Heart right ventricle (tissue), 16 donors: ENCODE measurements at regions not wholly inside any gene's neighbourhood (a gene's known extent, or its start where the extent isn't known, plus 50 kb on each side); places are given as distances from the start of the nearest gene placed in this dataset.
"Not testable (repeated sequence)": the region's sequence is repeated elsewhere in the genome, so short reads cannot be mapped to it uniquely, and the experiment has no call there.

Source experiments
- ATAC-seq, 8 donors: fragments of 200-7000 bp; cut with Tn5 transposase; one replicate each; pipeline ENCODE4 v1.9.1; 2020; ENCODE audit warnings: mild to moderate bottlenecking in 8 of 8, moderate library complexity in 8 of 8, moderate number of reproducible peaks in 1 of 8
- DNase-seq, 2 donors: peaks; one replicate each; pipeline ENCODE4 v3.0.0-alpha.2; 2020
- H3K27ac ChIP-seq, 10 donors: fragments of 200-600 bp; sonication (generic) in 2 of 10; one replicate each; pipeline versions ENCODE4 v1.5.0 to v1.8.0; 2020 to 2022; ENCODE audit warnings: mild to moderate bottlenecking in 3 of 10
- H3K27me3 ChIP-seq, 7 donors: fragments of 200-600 bp; one replicate each; pipeline ENCODE4 v1.8.0; 2021 to 2022; ENCODE audit warnings: mild to moderate bottlenecking in 2 of 7
- H3K36me3 ChIP-seq, 9 donors: fragments of 200-600 bp; sonication (generic) in 1 of 9; one replicate each; pipeline versions ENCODE4 v1.5.0 to v1.8.0; 2020 to 2022; ENCODE audit warnings: mild to moderate bottlenecking in 2 of 9
- H3K4me1 ChIP-seq, 9 donors: fragments of 200-600 bp; sonication (generic) in 1 of 9; one replicate each; pipeline versions ENCODE4 v1.5.0 to v1.8.0; 2020 to 2022; ENCODE audit warnings: mild to moderate bottlenecking in 4 of 9
- H3K4me3 ChIP-seq, 10 donors: fragments of 200-600 bp; sonication (generic) in 2 of 10; one replicate each; pipeline versions ENCODE4 v1.5.0 to v1.8.0; 2020 to 2022; ENCODE audit warnings: mild to moderate bottlenecking in 7 of 10, moderate library complexity in 2 of 10
- H3K9me3 ChIP-seq, 11 donors: fragments of 200-600 bp in 10 of 11; sonication (generic) in 2 of 11; one replicate each; pipeline versions ENCODE4 v1.5.0 to v1.8.0; 2013 to 2022; ENCODE audit warnings: mild to moderate bottlenecking in 2 of 11, control low read depth in 1 of 11, moderate library complexity in 1 of 11
- WGBS, 2 donors: extraction: QIAGEN DNeasy Blood & Tissue Kit; methylation state at CpG; one replicate each; pipeline ENCODE4 v1.1.7; 2013; ENCODE audit warnings: inconsistent platforms in 1 of 2; 5-methylcytosine and 5-hydroxymethylcytosine counted together
- intact Hi-C, 10 donors: fragments of 100-400 bp; cut with DNase I; formaldehyde crosslinking; loops; one replicate each; pipeline versions ENCODE4 v1.11.1 to v1.14.2; 2022
- TF ChIP-seq, protein P1 (sequence below), 9 donors: fragments of 200-600 bp; sonication (generic) in 2 of 9; IDR thresholded peaks; one replicate each; pipeline versions ENCODE4 v1.5.0 to v1.8.0; 2021 to 2022; ENCODE audit warnings: antibody characterized with exemption in 9 of 9, mild to moderate bottlenecking in 5 of 9, moderate library complexity in 1 of 9
- donor health status: Arrhythmogenic right ventricular cardiomyopathy.
- donor health status: ischemic (EF 13 %, LVEDD 7.1; RV severe dilation, severe dysfunction).
- donor health status: healthy with polysubstance abuse.
- donor health status: DM: no; HTN: yes; CAD: no.
- donor health status: DM: no; HTN: no; CAD: no.
- donor health status: ischemic (EF 25% LVEDD 6.9; RV normal size, moderate dysfunction).
- donor health status: ischemic (EF 25% LVEDD 5.7; RV mildly dilated, moderate dysfunction).
- donor health status: healthy.
- donor health status: DM: yes; HTN: yes; CAD: no.
- donor health status: Ischemic cardiomyopathy.
- donor health status: ischemic (EF 35%, LVEDD 5.7; RV mildly dilated, moderate dysfunction).
- donor health status: nonischemic (EF 11% LVEDD 7.7; RV severe dilation, severe dysfunction).
- donor health status: DM: yes; HTN: yes; CAD: no.
- donor health status: PGD.
- donor health status: ischemic (EF 29% LVEDD 5.4; RV normal size, mild dysfunction).
- donor health status: nonischemic (EF 23%, LVEDD 6.1; RV moderate dilation, normal function).

GRCh38 chr7:108663701-108664100 is 94.0 kb downstream of the DNAJB9 start:
- WGBS, 2 donors, result 86 to 96% methylated on average over 3 of the region's 3 CpGs
- no peak overlapping the region for H3K4me3 ChIP-seq
- no peaks in the 10 kb centered on the region for H3K4me1 ChIP-seq
- TF ChIP-seq, protein P1, sequence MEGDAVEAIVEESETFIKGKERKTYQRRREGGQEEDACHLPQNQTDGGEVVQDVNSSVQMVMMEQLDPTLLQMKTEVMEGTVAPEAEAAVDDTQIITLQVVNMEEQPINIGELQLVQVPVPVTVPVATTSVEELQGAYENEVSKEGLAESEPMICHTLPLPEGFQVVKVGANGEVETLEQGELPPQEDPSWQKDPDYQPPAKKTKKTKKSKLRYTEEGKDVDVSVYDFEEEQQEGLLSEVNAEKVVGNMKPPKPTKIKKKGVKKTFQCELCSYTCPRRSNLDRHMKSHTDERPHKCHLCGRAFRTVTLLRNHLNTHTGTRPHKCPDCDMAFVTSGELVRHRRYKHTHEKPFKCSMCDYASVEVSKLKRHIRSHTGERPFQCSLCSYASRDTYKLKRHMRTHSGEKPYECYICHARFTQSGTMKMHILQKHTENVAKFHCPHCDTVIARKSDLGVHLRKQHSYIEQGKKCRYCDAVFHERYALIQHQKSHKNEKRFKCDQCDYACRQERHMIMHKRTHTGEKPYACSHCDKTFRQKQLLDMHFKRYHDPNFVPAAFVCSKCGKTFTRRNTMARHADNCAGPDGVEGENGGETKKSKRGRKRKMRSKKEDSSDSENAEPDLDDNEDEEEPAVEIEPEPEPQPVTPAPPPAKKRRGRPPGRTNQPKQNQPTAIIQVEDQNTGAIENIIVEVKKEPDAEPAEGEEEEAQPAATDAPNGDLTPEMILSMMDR (IDR thresholded peaks at IDR 0.05), result no peak
- H3K27me3 ChIP-seq, result no peaks in the 10 kb centered on the region
- no peak for ATAC-seq
- H3K36me3 ChIP-seq, result no peaks in the 10 kb centered on the region
- no peaks in the 10 kb centered on the region for H3K9me3 ChIP-seq
- no peak overlapping the region for H3K27ac ChIP-seq
- intact Hi-C loops, result no loop called here
- no peak for DNase-seq

DNA sequence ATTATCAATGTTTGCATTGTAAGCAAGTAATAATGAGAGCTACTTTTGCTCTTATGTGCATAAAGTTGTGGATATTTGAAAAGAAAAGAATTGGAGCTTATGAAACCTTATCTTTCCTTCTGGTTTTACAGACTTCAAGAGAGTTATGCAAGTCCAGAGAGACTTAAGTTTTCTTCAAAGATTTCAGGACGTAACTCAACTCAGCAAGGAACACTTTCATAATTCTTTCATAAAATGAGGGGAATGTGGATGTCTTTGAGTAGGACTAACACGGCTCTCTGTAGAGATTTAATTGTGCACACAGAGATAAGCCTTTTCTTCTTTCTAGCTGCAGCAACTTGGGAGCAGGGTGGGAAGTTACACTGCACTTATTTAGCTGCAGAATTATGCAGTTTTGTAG is 97.5 kb downstream of the DNAJB9 start:
- Histone ChIP-seq H3K9me3 (peaks cover 0 to 13% (median 0%) of the 10 kb centered on the region in 11 donors), H3K27ac (no peak overlapping the region), H3K4me3 (no peak overlapping the region), H3K36me3 (no peaks in the 10 kb centered on the region), H3K4me1 (no peaks in the 10 kb centered on the region), H3K27me3 (peaks cover 0 to 3% (median 0%) of the 10 kb centered on the region in 7 donors)
- WGBS, 2 donors, result 40 to 44% methylated on average over 2 of the region's 2 CpGs
- no peak for DNase-seq
- TF ChIP-seq, protein P1 (IDR thresholded peaks at IDR 0.05), result no peak
- intact Hi-C loops, result no loop called here
- no peak for ATAC-seq

GRCh38 chr7:108669958-108670357 is 100.3 kb downstream of the DNAJB9 start:
- no peak for ATAC-seq
- Histone ChIP-seq H3K4me3 (no peak overlapping the region), H3K9me3 (peaks cover 0 to 13% (median 0%) of the 10 kb centered on the region in 11 donors), H3K27ac (no peak overlapping the region), H3K36me3 (no peaks in the 10 kb centered on the region), H3K4me1 (no peaks in the 10 kb centered on the region), H3K27me3 (peaks cover 0 to 3% (median 0%) of the 10 kb centered on the region in 7 donors)
- intact Hi-C loops, result no loop called here
- TF ChIP-seq, protein P1 (IDR thresholded peaks at IDR 0.05), result no peak
- DNase-seq, result no peak

- DNase-seq, H3K27me3 ChIP-seq, ATAC-seq, H3K4me1 ChIP-seq, H3K27ac ChIP-seq, H3K36me3 ChIP-seq, intact Hi-C loops, H3K4me3 ChIP-seq: not testable (repeated sequence)
- 79 to 89% methylated on average over 3 of the region's 3 CpGs for WGBS, 2 donors
- peaks cover 0 to 13% (median 0%) of the 10 kb centered on the region in 11 donors for H3K9me3 ChIP-seq
These were observed 104.0 kb downstream of the DNAJB9 start for GRCh38 chr7:108673699-108674098.

DNA sequence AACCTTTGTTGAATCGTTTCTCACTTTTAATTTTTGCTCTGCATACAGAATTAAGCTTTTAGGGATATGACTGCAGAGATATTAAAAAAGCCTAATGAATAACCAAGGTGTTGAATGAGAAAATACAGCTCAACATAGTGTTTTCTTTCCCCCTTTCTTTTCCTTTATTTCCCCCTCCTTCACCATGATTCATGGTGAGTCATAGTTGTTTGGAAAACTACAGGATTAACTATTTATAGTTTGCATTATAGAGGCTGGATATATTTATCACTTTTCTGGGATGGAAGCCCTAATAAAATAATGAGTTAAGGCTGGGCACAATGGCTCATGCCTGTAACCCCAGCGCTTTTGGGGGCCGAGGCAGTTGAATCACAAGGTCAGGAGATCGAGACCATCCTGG is 115.0 kb downstream of the DNAJB9 start:
- Histone ChIP-seq H3K36me3 (no peaks in the 10 kb centered on the region), H3K4me3 (no peak overlapping the region), H3K4me1 (no peaks in the 10 kb centered on the region), H3K9me3 (peaks cover 0 to 16% (median 5%) of the 10 kb centered on the region in 11 donors), H3K27ac (no peak overlapping the region), H3K27me3 (no peaks in the 10 kb centered on the region)
- 84 to 86% methylated on average over 4 of the region's 4 CpGs for WGBS, 2 donors
- intact Hi-C loops, result no loop called here
- TF ChIP-seq, protein P1 (IDR thresholded peaks at IDR 0.05), result no peak
- no peak for ATAC-seq
- DNase-seq, result no peak
